Activated naive CD8-positive, alpha-beta T cell (primary cell): ENCODE measurements at regions not wholly inside any gene's neighbourhood (a gene's known extent, or its start where the extent isn't known, plus 50 kb on each side); places are given as distances from the start of the nearest gene placed in this dataset.
"Not testable (repeated sequence)": the region's sequence is repeated elsewhere in the genome, so short reads cannot be mapped to it uniquely, and the experiment has no call there.

Source experiments
- H3K27ac Mint-ChIP-seq: one replicate; pipeline ENCODE4 v1.8.0; 2021; ENCODE audit warnings: mixed read lengths
- H3K27me3 Mint-ChIP-seq: one replicate; pipeline ENCODE4 v1.8.0; 2021; ENCODE audit warnings: mixed read lengths
- H3K36me3 Mint-ChIP-seq: one replicate; pipeline ENCODE4 v1.8.0; 2021; ENCODE audit warnings: mixed read lengths
- H3K4me1 Mint-ChIP-seq: one replicate; pipeline ENCODE4 v1.8.0; 2021; ENCODE audit warnings: low read depth, mixed read lengths
- H3K4me3 Mint-ChIP-seq: one replicate; pipeline ENCODE4 v1.8.0; 2021; ENCODE audit warnings: mild to moderate bottlenecking, mixed read lengths
- H3K9me3 Mint-ChIP-seq: one replicate; pipeline ENCODE4 v1.8.0; 2021; ENCODE audit warnings: low read depth, mixed read lengths

GRCh38 chr2:83990636-83991035 lies 468.4 kb downstream of the SUCLG1 start:
- peaks cover 11% of the 10 kb centered on the region for H3K9me3 Mint-ChIP-seq
- no peaks in the 10 kb centered on the region for H3K4me1 Mint-ChIP-seq
- no peak overlapping the region for H3K27ac Mint-ChIP-seq
- no peaks in the 10 kb centered on the region for H3K36me3 Mint-ChIP-seq
- H3K4me3 Mint-ChIP-seq: no peak overlapping the region
- H3K27me3 Mint-ChIP-seq: peaks cover 3% of the 10 kb centered on the region

GRCh38 chr2:83976628-83977027 lies 482.5 kb downstream of the SUCLG1 start:
- H3K27me3 Mint-ChIP-seq, H3K4me3 Mint-ChIP-seq, H3K4me1 Mint-ChIP-seq, H3K9me3 Mint-ChIP-seq, H3K27ac Mint-ChIP-seq, H3K36me3 Mint-ChIP-seq: not testable (repeated sequence)

GRCh38 chr2:83972128-83972527 lies 487.0 kb downstream of the SUCLG1 start:
- H3K27ac Mint-ChIP-seq: no peak overlapping the region
- no peaks in the 10 kb centered on the region for H3K4me1 Mint-ChIP-seq
- no peak overlapping the region for H3K4me3 Mint-ChIP-seq
- H3K9me3 Mint-ChIP-seq: peaks cover 4% of the 10 kb centered on the region
- H3K27me3 Mint-ChIP-seq: peaks cover 10% of the 10 kb centered on the region
- peaks cover 2% of the 10 kb centered on the region for H3K36me3 Mint-ChIP-seq

DNA sequence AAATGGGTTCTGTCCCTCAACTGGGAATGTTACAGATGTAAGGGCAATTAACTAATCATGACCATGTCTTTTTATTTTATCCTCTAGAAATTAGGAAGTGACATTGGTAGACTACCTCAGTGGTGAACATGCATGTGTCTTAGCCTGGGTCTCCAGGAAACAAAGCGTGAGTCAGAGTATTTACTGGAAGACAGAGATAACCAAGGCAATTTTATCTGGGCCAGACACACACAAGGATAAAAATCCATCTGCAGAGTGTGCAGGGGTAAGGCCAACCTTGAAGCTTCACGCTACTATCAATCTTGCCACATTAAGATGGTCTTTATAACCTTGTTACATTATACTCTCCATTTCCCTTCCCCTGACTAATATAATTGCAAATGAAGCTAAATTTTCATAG lies 487.5 kb downstream of the SUCLG1 start:
- no peak overlapping the region for H3K4me3 Mint-ChIP-seq
- no peaks in the 10 kb centered on the region for H3K4me1 Mint-ChIP-seq
- peaks cover 2% of the 10 kb centered on the region for H3K36me3 Mint-ChIP-seq
- peaks cover 4% of the 10 kb centered on the region for H3K9me3 Mint-ChIP-seq
- peaks cover 10% of the 10 kb centered on the region for H3K27me3 Mint-ChIP-seq
- H3K27ac Mint-ChIP-seq: no peak overlapping the region

- Mint-ChIP-seq H3K4me3 (no peak overlapping the region), H3K36me3 (no peaks in the 10 kb centered on the region), H3K9me3 (no peaks in the 10 kb centered on the region), H3K27ac (no peak overlapping the region), H3K4me1 (no peaks in the 10 kb centered on the region), H3K27me3 (peaks cover 9% of the 10 kb centered on the region)
Measured at GRCh38 chr2:83970217-83970929, 488.7 kb downstream of the SUCLG1 start.

DNA sequence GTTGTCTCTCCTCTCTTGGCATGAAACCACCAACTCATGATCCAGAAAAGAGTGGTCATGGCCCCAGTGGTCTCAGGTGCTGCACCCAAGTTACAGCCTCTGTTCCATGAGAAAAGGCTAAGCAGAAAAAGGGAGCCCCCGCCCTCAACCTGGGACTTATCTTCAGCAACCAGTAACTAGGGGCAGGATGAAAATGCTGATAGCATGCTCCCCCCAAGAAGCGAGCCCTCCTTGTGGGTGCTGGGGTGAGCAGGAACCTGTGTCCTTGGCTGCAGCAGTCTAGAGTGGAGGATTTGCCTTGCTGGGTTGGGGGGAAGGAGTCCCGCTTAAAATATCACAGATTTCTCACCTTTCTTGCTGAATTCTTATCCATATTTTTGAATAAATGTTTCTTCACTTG lies 490.0 kb downstream of the SUCLG1 start:
- H3K27me3 Mint-ChIP-seq: peaks cover 9% of the 10 kb centered on the region
- no peaks in the 10 kb centered on the region for H3K9me3 Mint-ChIP-seq
- no peak overlapping the region for H3K4me3 Mint-ChIP-seq
- no peaks in the 10 kb centered on the region for H3K4me1 Mint-ChIP-seq
- H3K27ac Mint-ChIP-seq: no peak overlapping the region
- H3K36me3 Mint-ChIP-seq: no peaks in the 10 kb centered on the region

DNA sequence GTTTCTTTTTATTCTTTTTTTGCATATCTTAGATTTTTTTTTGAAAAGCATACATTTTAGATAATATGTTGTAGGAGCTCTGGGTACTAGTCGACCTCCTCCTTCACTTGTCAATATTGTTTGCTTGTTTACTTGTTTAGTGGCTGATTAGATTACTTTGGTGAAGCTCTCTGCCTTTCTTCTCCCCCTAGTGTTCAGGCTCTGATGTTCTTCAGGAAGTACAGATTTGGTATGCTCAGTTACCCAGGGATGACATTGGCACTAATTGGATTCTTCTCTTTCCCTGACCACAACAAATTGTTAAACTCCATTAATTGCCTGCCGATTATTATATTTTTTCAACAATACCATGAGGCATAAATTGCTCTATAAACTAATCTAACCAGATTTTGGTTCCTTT lies 491.2 kb downstream of the SUCLG1 start:
- Mint-ChIP-seq H3K36me3 (no peaks in the 10 kb centered on the region), H3K9me3 (no peaks in the 10 kb centered on the region), H3K27ac (no peak overlapping the region), H3K4me1 (no peaks in the 10 kb centered on the region), H3K27me3 (peaks cover 7% of the 10 kb centered on the region), H3K4me3 (no peak overlapping the region)

GRCh38 chr2:83966946-83967345 lies 492.1 kb downstream of the SUCLG1 start:
- H3K4me3 Mint-ChIP-seq, H3K9me3 Mint-ChIP-seq, H3K27me3 Mint-ChIP-seq, H3K27ac Mint-ChIP-seq, H3K36me3 Mint-ChIP-seq, H3K4me1 Mint-ChIP-seq: not testable (repeated sequence)

DNA sequence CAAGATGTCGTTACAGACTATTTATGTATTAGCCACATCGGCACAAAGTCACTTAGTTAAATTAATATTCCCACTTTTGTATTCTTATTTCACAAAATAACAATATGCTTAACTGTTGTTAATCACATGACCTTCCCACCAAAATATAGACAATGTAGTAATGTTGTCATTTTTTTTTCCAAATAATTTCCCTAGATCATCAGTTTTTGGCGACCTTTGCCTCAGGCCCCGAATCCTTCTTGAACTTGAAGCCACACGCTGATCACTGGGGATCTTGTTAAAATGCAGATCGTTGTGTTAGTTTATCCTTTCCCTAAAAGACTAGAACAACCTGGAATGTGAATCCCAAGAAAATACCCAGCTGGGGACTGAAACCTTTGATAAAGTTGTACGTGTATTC lies 497.6 kb downstream of the SUCLG1 start:
- Mint-ChIP-seq H3K36me3 (no peaks in the 10 kb centered on the region), H3K9me3 (no peaks in the 10 kb centered on the region), H3K4me1 (no peaks in the 10 kb centered on the region), H3K27ac (no peak overlapping the region), H3K4me3 (no peak overlapping the region), H3K27me3 (no peaks in the 10 kb centered on the region)

DNA sequence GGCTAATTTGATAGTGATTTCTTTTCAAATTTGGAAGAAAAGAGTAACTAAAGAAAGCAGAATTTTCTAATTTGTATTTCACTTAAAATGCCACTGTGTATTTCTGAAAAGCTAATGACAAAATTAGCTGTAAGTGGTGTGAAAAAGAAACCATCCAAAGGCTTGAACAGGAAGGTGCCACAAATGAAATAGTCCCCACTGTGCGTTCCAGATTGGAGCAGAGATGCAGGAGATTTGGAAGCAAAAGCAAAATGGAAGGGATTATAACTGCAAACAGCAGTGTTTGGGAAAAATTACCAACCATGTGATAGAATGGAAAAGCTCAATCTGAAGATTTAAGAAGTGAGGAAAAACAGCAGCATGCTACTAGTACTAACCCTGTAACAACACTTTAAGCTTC lies 498.7 kb downstream of the SUCLG1 start:
- no peaks in the 10 kb centered on the region for H3K36me3 Mint-ChIP-seq
- H3K27me3 Mint-ChIP-seq: no peaks in the 10 kb centered on the region
- no peaks in the 10 kb centered on the region for H3K4me1 Mint-ChIP-seq

DNA sequence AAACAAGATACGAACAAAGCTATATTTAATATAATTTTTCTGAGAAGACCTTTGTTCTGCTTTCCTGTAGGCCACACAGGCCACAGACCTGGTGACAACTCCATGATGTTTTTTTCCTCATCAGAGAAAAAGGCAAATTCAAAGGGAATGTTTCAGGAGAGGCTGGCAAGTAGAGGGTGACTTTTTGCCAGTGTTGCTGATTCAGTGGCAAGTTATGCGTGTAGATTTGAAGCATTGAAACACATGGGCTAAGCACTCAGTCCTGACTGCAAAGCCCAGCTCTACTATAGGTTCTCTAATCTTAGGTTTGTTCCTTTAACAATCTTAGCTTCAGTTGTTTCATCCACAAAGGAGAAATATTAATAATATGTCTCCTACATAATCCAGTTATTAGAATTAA lies 499.8 kb downstream of the SUCLG1 start:
- H3K27me3 Mint-ChIP-seq: no peaks in the 10 kb centered on the region
- no peaks in the 10 kb centered on the region for H3K36me3 Mint-ChIP-seq
- H3K4me3 Mint-ChIP-seq: no peak overlapping the region
- H3K27ac Mint-ChIP-seq: no peak overlapping the region
- H3K4me1 Mint-ChIP-seq: no peaks in the 10 kb centered on the region
- no peaks in the 10 kb centered on the region for H3K9me3 Mint-ChIP-seq

More for the DNA sequence above, 498.7 kb downstream of the SUCLG1 start:
- H3K4me3 Mint-ChIP-seq: no peak overlapping the region
- no peak overlapping the region for H3K27ac Mint-ChIP-seq
- no peaks in the 10 kb centered on the region for H3K9me3 Mint-ChIP-seq

DNA sequence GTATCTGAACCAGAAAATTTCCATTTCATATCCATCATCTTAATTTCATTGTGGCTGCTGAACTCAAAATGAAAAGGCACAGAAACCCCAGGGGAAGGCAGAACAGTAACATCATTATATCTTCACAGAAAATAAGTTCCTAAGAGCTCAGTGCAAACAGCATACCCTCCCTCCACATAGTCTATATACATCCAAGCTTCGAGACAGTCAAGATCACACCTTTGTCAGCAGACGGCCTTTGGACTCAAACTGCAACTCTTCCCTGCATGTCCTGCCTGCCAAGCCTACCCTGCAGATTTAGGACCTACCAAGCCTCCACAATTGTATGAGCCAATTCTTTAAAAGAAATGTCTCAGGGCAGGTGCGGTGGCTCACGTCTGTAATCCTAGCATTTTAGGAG lies 502.1 kb downstream of the SUCLG1 start:
- no peaks in the 10 kb centered on the region for H3K27me3 Mint-ChIP-seq
- no peak overlapping the region for H3K4me3 Mint-ChIP-seq
- H3K27ac Mint-ChIP-seq: no peak overlapping the region
- H3K36me3 Mint-ChIP-seq: no peaks in the 10 kb centered on the region
- no peaks in the 10 kb centered on the region for H3K4me1 Mint-ChIP-seq
- H3K9me3 Mint-ChIP-seq: no peaks in the 10 kb centered on the region

- H3K9me3 Mint-ChIP-seq: no peaks in the 10 kb centered on the region
- H3K4me3 Mint-ChIP-seq: no peak overlapping the region
- no peaks in the 10 kb centered on the region for H3K36me3 Mint-ChIP-seq
- no peaks in the 10 kb centered on the region for H3K27me3 Mint-ChIP-seq
- H3K27ac Mint-ChIP-seq: no peak overlapping the region
- H3K4me1 Mint-ChIP-seq: no peaks in the 10 kb centered on the region
Measured at GRCh38 chr2:83953697-83954096, 505.4 kb downstream of the SUCLG1 start.

DNA sequence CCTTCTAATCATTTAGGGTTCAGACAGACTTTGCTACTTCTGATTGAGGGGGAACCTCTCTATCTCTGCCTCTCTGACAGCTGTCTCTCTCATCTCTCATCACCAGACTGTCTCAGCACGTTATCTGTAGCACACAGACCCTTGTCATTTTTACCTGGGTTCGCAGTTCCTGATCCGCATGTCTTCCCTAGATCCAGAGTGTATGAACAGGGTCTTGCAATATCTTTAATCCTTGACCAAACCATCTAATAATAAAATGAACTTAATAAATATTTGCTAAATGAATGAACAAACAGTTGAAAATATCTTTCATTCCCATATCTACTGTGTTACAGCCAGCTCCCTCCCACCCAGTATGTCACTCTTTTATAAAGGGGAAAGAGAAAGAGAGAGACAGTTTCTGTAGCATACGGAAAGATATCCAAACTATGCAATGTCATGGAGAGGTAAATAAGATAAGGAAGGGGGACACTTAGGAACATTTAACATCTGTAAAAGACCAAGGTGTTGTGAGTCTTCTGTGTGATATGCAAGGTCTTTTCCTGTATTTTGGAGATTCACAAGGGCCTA lies 507.6 kb downstream of the SUCLG1 start:
- no peaks in the 10 kb centered on the region for H3K4me1 Mint-ChIP-seq
- no peak overlapping the region for H3K4me3 Mint-ChIP-seq

DNA sequence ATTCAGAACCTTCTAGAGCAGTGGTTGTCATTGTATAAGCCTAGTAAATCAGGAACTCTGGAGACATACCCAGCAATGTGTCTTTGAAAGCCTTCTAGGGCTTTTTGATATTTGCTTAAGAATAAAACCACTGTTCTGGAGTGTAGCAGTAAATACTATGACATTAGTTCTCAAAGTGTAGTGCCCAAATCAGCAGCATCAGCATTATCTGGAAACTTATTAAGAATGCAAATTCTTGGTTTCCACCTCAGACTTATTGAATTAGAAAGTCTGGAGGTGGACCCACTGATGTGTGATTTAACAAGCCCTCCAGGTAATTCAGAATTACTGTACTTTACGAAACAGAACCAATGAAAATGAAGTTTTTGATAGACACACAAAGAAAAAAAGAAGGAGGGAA lies 509.7 kb downstream of the SUCLG1 start:
- no peak overlapping the region for H3K4me3 Mint-ChIP-seq

More for the DNA sequence above, 507.6 kb downstream of the SUCLG1 start:
- no peaks in the 10 kb centered on the region for H3K9me3 Mint-ChIP-seq
- H3K27ac Mint-ChIP-seq: no peak overlapping the region
- no peaks in the 10 kb centered on the region for H3K36me3 Mint-ChIP-seq
- H3K27me3 Mint-ChIP-seq: no peaks in the 10 kb centered on the region

GRCh38 chr2:83944191-83944590 lies 514.9 kb downstream of the SUCLG1 start:
- Mint-ChIP-seq H3K4me3 (no peak overlapping the region), H3K27ac (no peak overlapping the region), H3K36me3 (no peaks in the 10 kb centered on the region), H3K9me3 (no peaks in the 10 kb centered on the region), H3K4me1 (no peaks in the 10 kb centered on the region), H3K27me3 (peaks cover 1% of the 10 kb centered on the region)

More for the DNA sequence above, 509.7 kb downstream of the SUCLG1 start:
- Mint-ChIP-seq H3K27ac (no peak overlapping the region), H3K36me3 (no peaks in the 10 kb centered on the region), H3K9me3 (no peaks in the 10 kb centered on the region), H3K4me1 (no peaks in the 10 kb centered on the region), H3K27me3 (no peaks in the 10 kb centered on the region)
